ENCODE measurements at regions not wholly inside any gene's neighbourhood (a gene's known extent, or its start where the extent isn't known, plus 50 kb on each side); places are given as distances from the start of the nearest gene placed in this dataset.

- TF ChIP-seq HINFP (tag; conservative IDR thresholded peaks at IDR 0.05; ENCODE audit: low read depth) (no peak), MTF1 (CRISPR knock-in tag; IDR thresholded peaks at IDR 0.05; ENCODE audit: borderline replicate concordance) (no peak), ZBTB1 (CRISPR knock-in tag; IDR thresholded peaks at IDR 0.05; ENCODE audit: borderline replicate concordance, low read depth) (no peak), ZNF398 (CRISPR knock-in tag; IDR thresholded peaks at IDR 0.05) (no peak), ZNF121 (CRISPR knock-in tag; conservative IDR thresholded peaks at IDR 0.05) (no peak)
Observed at GRCh38 chr6:44021589-44022295, 105.5 kb downstream of the MRPL14 start (continued).

Data from K562 (cell line).